Breast epithelium (tissue), 3 donors: ENCODE measurements at regions not wholly inside any gene's neighbourhood (a gene's known extent, or its start where the extent isn't known, plus 50 kb on each side); places are given as distances from the start of the nearest gene placed in this dataset.

ENCODE experiments used
- CTCF ChIP-seq, 3 donors: fragments of 450-650 bp; IDR thresholded peaks; one replicate each; pipeline ENCODE4 v1.5.1; 2016 to 2017; ENCODE audit warnings: antibody characterized with exemption in 3 of 3, mild to moderate bottlenecking in 3 of 3, moderate library complexity in 3 of 3
- POLR2A ChIP-seq: fragments of 450-650 bp; IDR thresholded peaks from one replicate; pipeline ENCODE4 v1.6.1; 2016; ENCODE audit warnings: antibody characterized with exemption, mild to moderate bottlenecking, moderate library complexity
- POLR2AphosphoS5 ChIP-seq, 3 donors: sonication (generic); formaldehyde crosslinking; IDR thresholded peaks; one replicate each; pipeline ENCODE4 v1.6.1; 2017; ENCODE audit warnings: antibody characterized with exemption in 3 of 3

- TF ChIP-seq POLR2AphosphoS5 (IDR thresholded peaks at IDR 0.05) = no peak
- no peak for TF ChIP-seq CTCF (IDR thresholded peaks at IDR 0.05)
- no peak for TF ChIP-seq POLR2A
These were observed 119.7 kb upstream of the LRIG3 start for GRCh38 chr12:59040043-59040442.
